K562 (cell line): ENCODE measurements at regions not wholly inside any gene's neighbourhood (a gene's known extent, or its start where the extent isn't known, plus 50 kb on each side); places are given as distances from the start of the nearest gene placed in this dataset.
A peak's percentile ranks its signal among the peaks of the same experiment; 100 is the strongest.

Experiments
- ATAC-seq: fragments of 200-7000 bp; cut with Tn5 transposase; 3 replicates; pipeline ENCODE4 v1.9.1; 2020; ENCODE audit warnings: moderate library complexity
- BruUV-seq: library from RNA; stranded (reverse); fragments of 400-500 nt; replicated peaks from 2 replicates; lab custom pipeline; 2021; lab: Mats Ljungman, UMichigan
- CTCF ChIA-PET: fragments of 300-600 bp; formaldehyde crosslinking; extraction: SDS; loops from one replicate; lab custom pipeline; 2021; ENCODE audit warnings: low intra/inter-chr PET ratio; lab: Yijun Ruan, JAX
- POLR2A ChIA-PET: fragments of 300-600, 350-650 bp; sonication (Branson Sonifier 250); formaldehyde crosslinking; extraction: SDS; loops from one replicate; lab custom pipeline; 2021; ENCODE audit warnings: antibody characterized with exemption, inconsistent platforms; lab: Yijun Ruan, JAX
- DNase-seq, 4 experiments: peaks; one replicate each; pipeline versions ENCODE4 v3.0.0 to v3.0.0-alpha.2; 2011 to 2018; ENCODE audit warnings: low spot score in 3 of 4, mixed read lengths in 3 of 4; ENCODE audit errors: extremely low read depth in 1 of 4
- FAIRE-seq: peaks from 2 replicates; lab custom pipeline; 2011; peaks lifted over from hg19 to GRCh38; lab: Jason Lieb, UNC
- H2AFZ ChIP-seq: 2 replicates; pipeline ENCODE4 v1.6.0; 2011; ENCODE audit warnings: low read depth, low read length, control low read depth, inconsistent platforms
- H3K27ac ChIP-seq: fragments of 200-600 bp; 3 replicates; pipeline ENCODE4 v1.8.0; 2011; ENCODE audit warnings: low read depth, mild to moderate bottlenecking, control low read depth, inconsistent platforms, low read length, moderate library complexity, mixed read lengths; ENCODE audit errors: extremely low read depth
- H3K27me3 ChIP-seq, 2 experiments: fragments of 300-600 bp in 1 of 2; 2 replicates in 1 of 2; 3 replicates in 1 of 2; pipeline versions ENCODE4 v1.6.0 to v1.8.0; 2011; ENCODE audit warnings: inconsistent platforms in 2 of 2, low read length in 2 of 2, mild to moderate bottlenecking in 1 of 2, mixed read lengths in 1 of 2, moderate library complexity in 1 of 2; ENCODE audit not compliant: control insufficient read depth in 2 of 2, insufficient read depth in 2 of 2
- H3K36me3 ChIP-seq: fragments of 300-600 bp; 3 replicates; pipeline ENCODE4 v1.8.0; 2011; ENCODE audit warnings: mild to moderate bottlenecking, low read length, inconsistent platforms; ENCODE audit not compliant: control insufficient read depth, insufficient read depth
- H3K4me1 ChIP-seq, 2 experiments: fragments of 200-600 bp in 1 of 2; replicated peaks in 1 of 2; 2 replicates in 1 of 2; 3 replicates in 1 of 2; pipeline versions ENCODE4 v1.5.1 to v1.8.0; 2011; ENCODE audit warnings: inconsistent platforms in 2 of 2, low read length in 2 of 2, mild to moderate bottlenecking in 1 of 2, mixed read lengths in 1 of 2, moderate library complexity in 1 of 2; ENCODE audit not compliant: control insufficient read depth in 2 of 2, insufficient read depth in 2 of 2
- H3K4me2 ChIP-seq: 2 replicates; pipeline ENCODE4 v1.6.1; 2011; ENCODE audit warnings: low read length, control low read depth, inconsistent platforms, mixed read lengths; ENCODE audit not compliant: insufficient read depth
- H3K4me3 ChIP-seq: fragments of 200-600 bp; sonication (generic), shearing (Covaris generic); 2 replicates; pipeline ENCODE4 v1.5.1; 2016; ENCODE audit warnings: control low read depth, inconsistent platforms
- H3K79me2 ChIP-seq: fragments of 200-600 bp; 3 replicates; pipeline ENCODE4 v1.8.0; 2011; ENCODE audit warnings: low read length, inconsistent platforms; ENCODE audit not compliant: control insufficient read depth, insufficient read depth
- H3K9ac ChIP-seq, 2 experiments: 2 replicates each; pipeline versions ENCODE4 v1.6.0 to v1.6.1; 2011; ENCODE audit warnings: low read depth in 2 of 2, low read length in 2 of 2, control low read depth in 1 of 2, inconsistent platforms in 1 of 2, mild to moderate bottlenecking in 1 of 2, mixed read lengths in 1 of 2; ENCODE audit not compliant: insufficient read depth in 1 of 2
- H3K9me1 ChIP-seq: one replicate; pipeline ENCODE4 v1.6.0; 2011; ENCODE audit warnings: inconsistent platforms, mild to moderate bottlenecking, low read length, moderate library complexity; ENCODE audit not compliant: control insufficient read depth, insufficient read depth
- H3K9me3 ChIP-seq: replicated peaks from 2 replicates; pipeline ENCODE4 v1.5.1; 2011; ENCODE audit warnings: low read depth, low read length, inconsistent platforms; ENCODE audit not compliant: control insufficient read depth, insufficient read depth
- H4K20me1 ChIP-seq: replicated peaks from 2 replicates; pipeline ENCODE4 v1.6.1; 2011; ENCODE audit warnings: low read length, inconsistent platforms, mixed read lengths; ENCODE audit not compliant: control insufficient read depth, insufficient read depth
- CEBPG ChIP-seq, 3 experiments: fragments of 200-800 bp in 1 of 3; sonication (Bioruptor generic) in 1 of 3; sonication (generic) in 1 of 3; formaldehyde crosslinking in 1 of 3; IDR thresholded peaks in 2 of 3; conservative IDR thresholded peaks in 1 of 3; 2 replicates each; pipeline versions ENCODE4 v1.6.1 to v1.8.0; 2016 to 2022; ENCODE audit warnings: missing compliant biosample characterization in 2 of 3, missing genetic modification characterization in 2 of 3, mild to moderate bottlenecking in 1 of 3, missing genetic modification reagents in 1 of 3
- CHD2 ChIP-seq: IDR thresholded peaks from 2 replicates; pipeline ENCODE4 v1.6.1; 2011; ENCODE audit warnings: low read depth, low read length
- ZNF212 ChIP-seq: fragments of 450-650 bp; formaldehyde crosslinking; IDR thresholded peaks from 2 replicates; pipeline ENCODE4 v1.4.0; 2020; ENCODE audit warnings: mild to moderate bottlenecking
- ZNF668 ChIP-seq: fragments of 250-450 bp; sonication (Bioruptor Pico); IDR thresholded peaks from 2 replicates; pipeline ENCODE4 v1.8.0; 2022; ENCODE audit warnings: mild to moderate bottlenecking, inconsistent platforms
- WGBS: fragments of 100-300 bp; shearing (Covaris generic); methylation state at CpG from one replicate; pipeline ENCODE4 v1.1.6; 2016; ENCODE audit warnings: low coverage, mixed read lengths; ENCODE audit not compliant: insufficient coverage; ENCODE audit errors: missing lambda C conversion rate; 5-methylcytosine and 5-hydroxymethylcytosine counted together
- in situ Hi-C: fragments of 300-500 bp; cut with MboI; formaldehyde crosslinking; loops from 4 replicates; pipeline ENCODE4 v1.15.0; 2018; ENCODE audit warnings: inconsistent platforms, mixed read lengths
- intact Hi-C: fragments of 100-400 bp; cut with micrococcal nuclease; formaldehyde crosslinking; loops from 2 replicates; pipeline ENCODE4 v1.14.2; 2022

GRCh38 chr13:61994174-61994573 lies 578.5 kb upstream of the PCDH20 start:
- FAIRE-seq, result no peak
- Histone ChIP-seq H3K9me1 (no peaks in the 10 kb centered on the region), H3K9me3 (no peaks in the 10 kb centered on the region), H3K27me3 (no peaks in the 10 kb centered on the region), H3K4me2 (no peak overlapping the region), H3K79me2 (no peaks in the 10 kb centered on the region), H3K4me3 (no peak overlapping the region), H4K20me1 (no peaks in the 10 kb centered on the region), H3K9ac (no peak overlapping the region), H2AFZ (no peak overlapping the region), H3K27ac (no peak overlapping the region), H3K4me1 (no peaks in the 10 kb centered on the region), H3K36me3 (no peaks in the 10 kb centered on the region)
- WGBS, result 0% methylated on average over 1 of the region's 1 CpG
- DNase-seq, result no peak
- POLR2A ChIA-PET, result no interaction called here
- ATAC-seq, result no peak
- CTCF ChIA-PET, result no interaction called here
- in situ Hi-C loops, result no loop called here
- TF ChIP-seq ZNF212 (CRISPR knock-in tag), result no peak
- no peak for TF ChIP-seq ZNF668 (CRISPR knock-in tag)
- intact Hi-C loops, result no loop called here
- no TSS peak for BruUV-seq

GRCh38 chr13:61989978-61990377 lies 574.3 kb upstream of the PCDH20 start:
- 0% methylated on average over 3 of the region's 3 CpGs for WGBS
- POLR2A ChIA-PET, result no interaction called here
- intact Hi-C loops, result no loop called here
- Histone ChIP-seq H3K79me2 (no peaks in the 10 kb centered on the region), H3K4me3 (no peak overlapping the region)
- TF ChIP-seq CEBPG (CRISPR knock-in tag; IDR thresholded peaks at IDR 0.05) (no peak), CEBPG (tag; conservative IDR thresholded peaks at IDR 0.05 in 1 of 2, IDR thresholded peaks at IDR 0.05 in 1 of 2) (0 out of 4 replicates have a peak, but pooled peaks of 1 of the 2 experiments have one; percentile 19), CHD2 (no peak)
- TF ChIP-seq, all 486 proteins: peak for 1
- no peak overlapping the region for H2AFZ ChIP-seq
- no peak overlapping the region for H3K27ac ChIP-seq
- FAIRE-seq, result no peak
- no peak overlapping the region for H3K9ac ChIP-seq
- no peaks in the 10 kb centered on the region for H3K36me3 ChIP-seq
- no peaks in the 10 kb centered on the region for H3K9me1 ChIP-seq
- no peak for DNase-seq
- H3K27me3 ChIP-seq, result no peaks in the 10 kb centered on the region
- ATAC-seq, result no peak
- CTCF ChIA-PET, result no interaction called here
- H3K4me1 ChIP-seq, result no peaks in the 10 kb centered on the region
- in situ Hi-C loops, result no loop called here
- H4K20me1 ChIP-seq, result no peaks in the 10 kb centered on the region
- H3K9me3 ChIP-seq, result no peaks in the 10 kb centered on the region
- no TSS peak for BruUV-seq
- no peak overlapping the region for H3K4me2 ChIP-seq
